CD8-positive, alpha-beta memory T cell (primary cell): ENCODE measurements at regions not wholly inside any gene's neighbourhood (a gene's known extent, or its start where the extent isn't known, plus 50 kb on each side); places are given as distances from the start of the nearest gene placed in this dataset.
"Not testable (repeated sequence)": the region's sequence is repeated elsewhere in the genome, so short reads cannot be mapped to it uniquely, and the experiment has no call there.

ENCODE experiments used
- CTCF ChIA-PET: fragments of 350-600 bp; sonication (Branson Sonifier 250); formaldehyde crosslinking; loops from one replicate; lab custom pipeline; 2021; ENCODE audit warnings: antibody characterized with exemption; lab: Charles Lee
- POLR2A ChIA-PET: fragments of 350-600 bp; sonication (Branson Sonifier 250); formaldehyde crosslinking; loops from one replicate; lab custom pipeline; 2021; ENCODE audit warnings: antibody characterized with exemption; lab: Charles Lee
- DNase-seq, 5 donors: peaks; one replicate each; pipeline versions ENCODE4 v3.0.0 to v3.0.0-alpha.2; 2020 to 2022; ENCODE audit warnings: mixed read lengths in 1 of 5
- H3K27ac ChIP-seq: one replicate; pipeline ENCODE4 v1.7.0; 2013; ENCODE audit warnings: low read depth, mild to moderate bottlenecking, low read length, moderate library complexity
- H3K27me3 ChIP-seq: 2 replicates; pipeline ENCODE4 v1.7.0; 2013; ENCODE audit warnings: low read length, mild to moderate bottlenecking; ENCODE audit not compliant: insufficient read depth, poor library complexity, severe bottlenecking
- H3K36me3 ChIP-seq: 2 replicates; pipeline ENCODE4 v1.7.0; 2013; ENCODE audit warnings: mild to moderate bottlenecking, low read length, moderate library complexity; ENCODE audit not compliant: insufficient read depth
- H3K4me1 ChIP-seq: 2 replicates; pipeline ENCODE4 v1.7.0; 2013; ENCODE audit warnings: mild to moderate bottlenecking, low read length, moderate library complexity; ENCODE audit not compliant: insufficient read depth
- H3K4me3 ChIP-seq: 2 replicates; pipeline ENCODE4 v1.7.0; 2013; ENCODE audit warnings: mild to moderate bottlenecking, low read length
- H3K9me3 ChIP-seq: 2 replicates; pipeline ENCODE4 v1.7.0; 2013; ENCODE audit warnings: mild to moderate bottlenecking, low read length
- H3K27ac Mint-ChIP-seq, 8 donors: one replicate each; pipeline ENCODE4 v1.8.0; 2020 to 2021; ENCODE audit warnings: mixed read lengths in 8 of 8, mild to moderate bottlenecking in 6 of 8, inconsistent platforms in 3 of 8, moderate library complexity in 3 of 8
- H3K27me3 Mint-ChIP-seq, 2 donors: one replicate each; pipeline ENCODE4 v1.8.0; 2020 to 2021; ENCODE audit warnings: mixed read lengths in 2 of 2, mild to moderate bottlenecking in 1 of 2, moderate library complexity in 1 of 2
- H3K36me3 Mint-ChIP-seq, 3 donors: one replicate each; pipeline ENCODE4 v1.8.0; 2020 to 2021; ENCODE audit warnings: mixed read lengths in 3 of 3, inconsistent platforms in 1 of 3, mild to moderate bottlenecking in 1 of 3
- H3K4me1 Mint-ChIP-seq, 3 donors: one replicate each; pipeline ENCODE4 v1.8.0; 2020 to 2021; ENCODE audit warnings: mixed read lengths in 3 of 3, inconsistent platforms in 1 of 3, mild to moderate bottlenecking in 1 of 3
- H3K4me3 Mint-ChIP-seq, 7 donors: one replicate each; pipeline ENCODE4 v1.8.0; 2020 to 2021; ENCODE audit warnings: mixed read lengths in 7 of 7, mild to moderate bottlenecking in 6 of 7, moderate library complexity in 4 of 7, inconsistent platforms in 2 of 7
- H3K9me3 Mint-ChIP-seq, 5 donors: one replicate each; pipeline ENCODE4 v1.8.0; 2020 to 2022; ENCODE audit warnings: mixed read lengths in 5 of 5, mild to moderate bottlenecking in 3 of 5, moderate library complexity in 2 of 5, inconsistent platforms in 1 of 5

DNA sequence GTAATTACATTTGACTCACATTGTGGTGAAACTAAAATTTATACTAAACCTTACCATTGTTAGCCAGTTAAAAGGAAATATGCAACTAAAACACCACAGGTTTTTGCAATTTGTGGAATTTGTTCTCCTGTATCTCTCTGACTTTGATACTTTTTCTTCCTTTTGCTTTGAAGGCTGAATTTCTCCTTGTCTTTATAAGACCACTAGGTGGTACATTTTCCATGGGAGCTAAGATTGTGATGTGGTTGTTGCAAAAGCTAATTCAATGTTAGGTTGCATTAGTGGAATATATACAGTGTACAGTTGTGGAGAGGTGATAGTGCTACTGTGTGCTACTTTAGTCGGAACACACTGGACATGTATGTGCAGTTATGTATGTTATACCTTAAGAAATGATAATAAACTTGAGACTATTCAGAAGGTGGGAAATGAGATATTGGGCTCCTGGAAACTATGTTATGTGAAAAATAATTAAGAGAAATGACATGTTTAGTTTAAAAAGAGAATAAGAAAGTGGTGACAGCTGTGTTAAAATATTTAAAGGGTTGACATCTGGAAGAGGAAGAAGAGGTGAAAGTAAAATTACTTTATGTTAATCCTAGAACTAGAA, 70.3 kb downstream of the ARL9 start:
- H3K4me3 ChIP-seq = no peak overlapping the region
- POLR2A ChIA-PET = interaction anchor here (0.6 to 0.8 kb wide), 2 partner anchors 164 to 224 kb away, joined by 3 to 4 read pairs; no protein-coding TSS in a partner anchor
- H3K27ac ChIP-seq = no peak overlapping the region
- Mint-ChIP-seq H3K27ac (no peak overlapping the region), H3K9me3 (no peaks in the 10 kb centered on the region), H3K4me3 (no peak overlapping the region), H3K36me3 (no peaks in the 10 kb centered on the region), H3K27me3 (peaks cover 0 to 16% of the 10 kb centered on the region in 2 donors), H3K4me1 (no peaks in the 10 kb centered on the region)
- no peaks in the 10 kb centered on the region for H3K27me3 ChIP-seq
- DNase-seq = peak in 2 of 5 donors; percentile 10 to 24
- no peaks in the 10 kb centered on the region for H3K9me3 ChIP-seq
- CTCF ChIA-PET = interaction anchor here (0.6 to 3.1 kb wide), 18 partner anchors 12 to 264 kb away, joined by 3 to 27 read pairs (median 4); no protein-coding TSS in a partner anchor
- no peaks in the 10 kb centered on the region for H3K36me3 ChIP-seq
- H3K4me1 ChIP-seq = no peaks in the 10 kb centered on the region

DNA sequence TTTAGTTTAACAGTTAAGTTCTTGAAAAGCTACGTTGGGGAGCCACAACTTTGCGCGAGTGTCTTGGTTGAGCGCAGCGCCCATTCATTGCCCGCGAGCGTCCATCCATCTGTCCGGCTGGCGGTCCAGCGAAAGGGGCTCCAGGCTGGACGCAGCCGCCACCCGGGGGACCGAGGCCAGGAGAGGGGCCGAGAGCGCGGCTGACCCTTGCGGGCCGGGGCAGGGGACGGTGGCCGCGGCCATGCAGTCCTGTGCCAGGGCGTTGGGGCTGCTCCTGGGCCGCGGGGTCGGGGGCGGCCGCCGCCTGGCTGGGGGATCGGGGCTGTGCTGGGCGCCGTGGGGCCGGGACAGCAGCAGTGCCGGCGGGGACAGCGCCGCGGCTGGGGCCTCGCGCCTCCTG, 86.8 kb downstream of the ARL9 start:
- DNase-seq, H3K9me3 Mint-ChIP-seq, CTCF ChIA-PET, H3K4me3 ChIP-seq, H3K27me3 ChIP-seq, H3K27ac Mint-ChIP-seq, H3K4me1 ChIP-seq, H3K27ac ChIP-seq, H3K4me1 Mint-ChIP-seq, H3K4me3 Mint-ChIP-seq, H3K9me3 ChIP-seq, H3K36me3 ChIP-seq, POLR2A ChIA-PET: not testable (repeated sequence)
- Mint-ChIP-seq H3K36me3 (peaks cover 0 to 22% (median 2%) of the 10 kb centered on the region in 3 donors), H3K27me3 (peaks cover 7 to 28% of the 10 kb centered on the region in 2 donors)
